DMS153 treated with DMSO at 0.1 percent for 48 hours (cell line): ENCODE measurements at regions not wholly inside any gene's neighbourhood (a gene's known extent, or its start where the extent isn't known, plus 50 kb on each side); places are given as distances from the start of the nearest gene placed in this dataset.
"Not testable (repeated sequence)": the region's sequence is repeated elsewhere in the genome, so short reads cannot be mapped to it uniquely, and the experiment has no call there.

Experiments
- DNase-seq: peaks from one replicate; lab custom pipeline; 2025; ENCODE audit not compliant: unreplicated experiment; lab: John Stamatoyannopoulos, UW

GRCh38 chr18:70705831-70706416 lies 417.1 kb downstream of the SOCS6 start:
- no peak for DNase-seq

DNA sequence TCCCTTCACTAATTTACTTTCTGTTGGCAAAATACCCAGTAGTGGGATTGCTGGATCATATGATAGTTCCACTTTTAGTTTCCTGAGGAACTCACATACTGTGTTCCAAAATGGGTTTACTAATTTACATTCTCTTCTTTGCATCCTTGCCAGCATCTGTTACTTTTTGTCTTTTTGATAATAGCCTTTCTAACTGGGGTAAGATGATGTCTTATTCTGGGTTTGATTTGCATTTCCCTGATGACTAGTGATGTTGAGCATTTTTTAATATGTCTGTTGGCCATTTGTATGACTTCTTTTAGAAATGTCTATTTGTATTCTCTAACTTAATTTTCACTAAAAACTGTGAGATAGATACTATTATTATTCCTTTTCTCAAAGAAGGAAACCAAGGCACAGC lies 411.7 kb downstream of the SOCS6 start:
- no peak for DNase-seq

DNA sequence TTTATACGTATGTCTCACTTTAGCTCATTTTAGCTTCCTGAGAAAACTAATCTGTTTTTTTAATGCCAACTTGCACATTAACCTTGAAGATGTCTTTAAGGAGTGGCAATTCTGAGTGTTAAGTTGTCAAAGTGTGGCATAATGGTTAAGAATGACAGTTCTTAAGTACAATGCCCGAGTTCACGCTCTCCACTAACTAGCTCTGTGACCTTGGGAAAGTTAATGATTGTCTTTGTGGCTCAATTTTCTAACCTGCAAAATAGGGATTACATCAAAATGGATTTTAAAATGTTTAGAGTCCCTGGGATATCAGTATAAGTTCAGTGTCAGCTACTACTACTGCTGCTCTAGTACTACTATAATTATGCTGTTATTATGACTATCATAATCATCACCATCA lies 409.7 kb downstream of the SOCS6 start:
- DNase-seq = no peak

DNA sequence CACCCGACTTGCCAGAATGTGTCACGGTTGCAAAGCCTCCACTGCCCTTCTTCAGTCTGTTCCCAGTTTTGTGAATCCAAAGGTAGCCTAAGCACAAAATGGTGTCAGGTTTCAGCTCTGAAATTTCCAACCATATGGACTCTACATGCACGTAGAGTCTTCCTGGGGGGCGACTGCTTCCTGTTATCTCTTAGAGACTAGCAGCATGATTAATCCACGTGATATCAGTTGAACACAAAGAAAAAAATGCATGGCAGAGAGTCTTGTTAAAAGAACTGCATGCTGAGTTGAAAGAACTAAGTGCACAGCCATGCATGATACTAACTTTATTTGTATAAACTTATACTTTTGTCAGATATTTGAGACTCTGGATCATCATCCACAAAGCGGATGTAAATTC lies 404.4 kb downstream of the SOCS6 start:
- DNase-seq = no peak

GRCh38 chr18:70689765-70690164 lies 400.9 kb downstream of the SOCS6 start:
- DNase-seq = not testable (repeated sequence)

GRCh38 chr18:70688286-70688685 lies 399.4 kb downstream of the SOCS6 start:
- DNase-seq = no peak

DNA sequence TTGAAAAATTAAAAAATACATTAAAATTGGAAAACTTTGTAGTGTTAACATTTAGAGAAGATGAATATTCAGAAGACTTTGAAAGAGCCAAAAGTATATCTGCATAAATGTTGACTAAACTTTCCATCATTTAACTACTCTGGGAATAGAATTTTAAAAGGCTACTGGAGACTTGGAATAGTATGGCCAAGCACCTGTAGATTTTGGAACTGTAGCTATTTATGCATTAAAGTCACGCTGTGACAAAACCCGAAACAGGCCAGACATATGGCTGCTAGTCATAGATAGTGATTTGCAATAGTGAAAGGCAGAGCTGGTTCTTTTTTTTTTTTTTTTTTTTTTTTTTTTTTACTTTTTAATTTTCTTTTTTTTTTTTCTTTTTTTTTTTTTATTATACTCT lies 396.0 kb downstream of the SOCS6 start:
- DNase-seq = no peak

GRCh38 chr18:70683263-70683662 lies 394.4 kb downstream of the SOCS6 start:
- no peak for DNase-seq

GRCh38 chr18:70674896-70675295 lies 386.1 kb downstream of the SOCS6 start:
- no peak for DNase-seq

GRCh38 chr18:70673831-70674230 lies 385.0 kb downstream of the SOCS6 start:
- no peak for DNase-seq

GRCh38 chr18:70672581-70672980 lies 383.7 kb downstream of the SOCS6 start:
- no peak for DNase-seq

GRCh38 chr18:70671889-70672565 lies 383.2 kb downstream of the SOCS6 start:
- DNase-seq = no peak

DNA sequence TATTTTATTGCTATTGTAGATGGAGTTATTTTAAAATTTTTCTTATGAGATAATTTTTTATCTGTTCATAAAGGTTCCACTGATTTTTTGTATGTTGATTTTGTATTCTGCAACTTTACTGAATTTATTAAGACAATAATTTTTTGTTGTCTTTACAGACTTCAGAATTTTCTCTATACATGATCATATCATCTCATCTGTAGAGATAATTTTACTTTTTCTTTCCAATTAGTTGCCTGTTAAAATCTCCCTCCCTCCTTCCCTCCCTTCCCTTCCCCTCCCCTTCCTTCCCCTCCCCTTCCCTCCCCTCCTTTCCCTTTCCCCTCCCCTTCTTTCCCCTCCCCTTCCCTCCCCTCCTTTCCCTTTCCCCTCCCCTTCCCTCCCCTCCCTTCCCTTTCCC lies 378.1 kb downstream of the SOCS6 start:
- no peak for DNase-seq

- DNase-seq = no peak
Observed at GRCh38 chr18:70663141-70663540, 374.3 kb downstream of the SOCS6 start.

- DNase-seq = no peak
Observed at GRCh38 chr18:70662588-70662987, 373.7 kb downstream of the SOCS6 start.

GRCh38 chr18:70659036-70659925 lies 370.4 kb downstream of the SOCS6 start:
- DNase-seq = no peak

GRCh38 chr18:70653671-70654070 lies 364.8 kb downstream of the SOCS6 start:
- no peak for DNase-seq

GRCh38 chr18:70650878-70651277 lies 362.0 kb downstream of the SOCS6 start:
- no peak for DNase-seq

- no peak for DNase-seq
Observed at GRCh38 chr18:70649683-70650082, 360.8 kb downstream of the SOCS6 start.

- no peak for DNase-seq
Observed at GRCh38 chr18:70645971-70646370, 357.1 kb downstream of the SOCS6 start.

- no peak for DNase-seq
Observed at GRCh38 chr18:70643812-70644211, 355.0 kb downstream of the SOCS6 start.

GRCh38 chr18:70641156-70641775 lies 352.4 kb downstream of the SOCS6 start:
- no peak for DNase-seq
